MCF 10A (cell line): ENCODE measurements at regions not wholly inside any gene's neighbourhood (a gene's known extent, or its start where the extent isn't known, plus 50 kb on each side); places are given as distances from the start of the nearest gene placed in this dataset.

Experiments
- BruUV-seq: library from RNA; stranded (reverse); fragments of 400-500 nt; replicated peaks from 2 replicates; lab custom pipeline; 2021; lab: Mats Ljungman, UMichigan
- CTCF ChIA-PET: fragments of 300-600 bp; sonication (Branson Sonifier 250); formaldehyde crosslinking; extraction: SDS; loops from one replicate; lab custom pipeline; 2021; ENCODE audit warnings: antibody characterized with exemption, inconsistent platforms; lab: Yijun Ruan, JAX
- POLR2A ChIA-PET: fragments of 300-600, 350-650 bp; sonication (Branson Sonifier 250); formaldehyde crosslinking; extraction: SDS; loops from one replicate; lab custom pipeline; 2020; ENCODE audit warnings: antibody characterized with exemption, inconsistent platforms; lab: Yijun Ruan, JAX
- DNase-seq: peaks from one replicate; pipeline ENCODE4 v3.0.0-alpha.2; 2018; ENCODE audit not compliant: unreplicated experiment
- H3K27ac Mint-ChIP-seq: one replicate; pipeline ENCODE4 v1.8.0; 2022; ENCODE audit warnings: mild to moderate bottlenecking, low read depth, mixed read lengths; ENCODE audit not compliant: unreplicated experiment
- H3K27me3 Mint-ChIP-seq: one replicate; pipeline ENCODE4 v1.8.0; 2022; ENCODE audit warnings: mixed read lengths; ENCODE audit not compliant: insufficient read depth, unreplicated experiment
- H3K36me3 Mint-ChIP-seq: one replicate; pipeline ENCODE4 v1.8.0; 2022; ENCODE audit warnings: mild to moderate bottlenecking, moderate library complexity, mixed read lengths; ENCODE audit not compliant: insufficient read depth, unreplicated experiment
- H3K4me1 Mint-ChIP-seq: one replicate; pipeline ENCODE4 v1.8.0; 2022; ENCODE audit warnings: mixed read lengths; ENCODE audit not compliant: insufficient read depth, unreplicated experiment
- H3K4me3 Mint-ChIP-seq: one replicate; pipeline ENCODE4 v1.8.0; 2022; ENCODE audit warnings: mild to moderate bottlenecking, moderate library complexity, mixed read lengths; ENCODE audit not compliant: unreplicated experiment
- H3K9me3 Mint-ChIP-seq: one replicate; pipeline ENCODE4 v1.8.0; 2022; ENCODE audit warnings: mixed read lengths; ENCODE audit not compliant: unreplicated experiment
- CTCF ChIP-seq: fragments of 200-600 bp; IDR thresholded peaks from one replicate; pipeline ENCODE4 v1.8.0; 2022; ENCODE audit warnings: antibody characterized with exemption, mild to moderate bottlenecking; ENCODE audit not compliant: unreplicated experiment
- intact Hi-C: fragments of 100-400 bp; cut with micrococcal nuclease; formaldehyde crosslinking; loops from 2 replicates; pipeline ENCODE4 v1.14.1; 2022

GRCh38 chr15:70334286-70334685, 236.6 kb upstream of the TLE3 start:
- H3K27me3 Mint-ChIP-seq: no peaks in the 10 kb centered on the region
- TF ChIP-seq CTCF: no peak
- intact Hi-C loops: no loop called here
- peaks cover 15% of the 10 kb centered on the region for H3K9me3 Mint-ChIP-seq
- no peak for DNase-seq
- H3K4me3 Mint-ChIP-seq: no peak overlapping the region
- no peaks in the 10 kb centered on the region for H3K4me1 Mint-ChIP-seq
- ChIA-PET POLR2A (no interaction called here), CTCF (interaction anchor here (0.8 kb wide), 1 partner anchor 8 kb away, joined by 5 read pairs; no protein-coding TSS in a partner anchor)
- no peak overlapping the region for H3K27ac Mint-ChIP-seq
- BruUV-seq: no TSS peak
- peaks cover 4% of the 10 kb centered on the region for H3K36me3 Mint-ChIP-seq

- Mint-ChIP-seq H3K27me3 (no peaks in the 10 kb centered on the region), H3K9me3 (peaks cover 10% of the 10 kb centered on the region), H3K4me1 (peaks cover 6% of the 10 kb centered on the region), H3K4me3 (no peak overlapping the region), H3K27ac (no peak overlapping the region), H3K36me3 (no peaks in the 10 kb centered on the region)
- no peak for DNase-seq
- BruUV-seq: no TSS peak
- no peak for TF ChIP-seq CTCF
- intact Hi-C loops: no loop called here
- CTCF ChIA-PET: interaction anchor here (0.6 kb wide), 1 partner anchor 65 kb away, joined by 3 read pairs; no protein-coding TSS in a partner anchor
- POLR2A ChIA-PET: no interaction called here
Observed at GRCh38 chr15:70329179-70329578, 231.5 kb upstream of the TLE3 start.

- ChIA-PET POLR2A (no interaction called here), CTCF (interaction anchor here (0.6 to 0.7 kb wide), 2 partner anchors 66 to 187 kb away, joined by 3 read pairs; no protein-coding TSS in a partner anchor)
- BruUV-seq: no TSS peak
- Mint-ChIP-seq H3K27ac (no peak overlapping the region), H3K9me3 (peaks cover 5% of the 10 kb centered on the region), H3K4me1 (peaks cover 11% of the 10 kb centered on the region), H3K36me3 (no peaks in the 10 kb centered on the region), H3K27me3 (no peaks in the 10 kb centered on the region), H3K4me3 (no peak overlapping the region)
- DNase-seq: no peak
- no peak for TF ChIP-seq CTCF
- intact Hi-C loops: no loop called here
Observed at GRCh38 chr15:70328679-70329115, 231.0 kb upstream of the TLE3 start.

GRCh38 chr15:70327856-70328678, 230.3 kb upstream of the TLE3 start:
- intact Hi-C loops: no loop called here
- Mint-ChIP-seq H3K27me3 (no peaks in the 10 kb centered on the region), H3K36me3 (no peaks in the 10 kb centered on the region), H3K27ac (no peak overlapping the region), H3K4me3 (no peak overlapping the region), H3K9me3 (no peaks in the 10 kb centered on the region), H3K4me1 (peaks cover 14% of the 10 kb centered on the region)
- no peak for TF ChIP-seq CTCF
- BruUV-seq: no TSS peak
- DNase-seq: peak; percentile 26
- ChIA-PET CTCF (interaction anchor here (0.7 kb wide), 1 partner anchor 187 kb away, joined by 3 read pairs; no protein-coding TSS in a partner anchor), POLR2A (no interaction called here)
